NCI-H1436 (cell line): ENCODE measurements at regions not wholly inside any gene's neighbourhood (a gene's known extent, or its start where the extent isn't known, plus 50 kb on each side); places are given as distances from the start of the nearest gene placed in this dataset.
"Not testable (repeated sequence)": the region's sequence is repeated elsewhere in the genome, so short reads cannot be mapped to it uniquely, and the experiment has no call there.

Experiments
- DNase-seq: peaks from one replicate; lab custom pipeline; 2025; lab: John Stamatoyannopoulos, UW

GRCh38 chrX:104513162-104513561 is 52.8 kb upstream of the IL1RAPL2 start:
- DNase-seq: no peak

- no peak for DNase-seq
Observed at GRCh38 chrX:104510801-104511200, 55.2 kb upstream of the IL1RAPL2 start.

DNA sequence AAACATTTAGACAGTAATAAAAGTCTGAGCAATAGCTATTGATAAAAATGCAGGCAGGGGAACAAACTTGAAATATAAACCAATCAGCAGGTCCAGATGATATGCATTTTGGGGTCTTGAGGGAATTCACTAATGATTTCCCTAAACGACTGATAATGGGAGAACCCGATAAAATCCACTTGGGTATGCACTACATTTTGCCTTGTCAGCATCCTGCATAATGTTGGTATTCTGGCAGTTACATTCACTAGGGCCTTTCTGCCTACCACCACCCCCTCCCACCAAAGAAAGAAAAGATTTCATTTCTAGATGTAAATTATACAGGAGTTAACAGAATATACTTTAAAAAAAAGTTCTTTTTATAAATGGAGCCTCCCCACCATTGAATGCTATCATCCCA is 63.5 kb upstream of the IL1RAPL2 start:
- no peak for DNase-seq

DNA sequence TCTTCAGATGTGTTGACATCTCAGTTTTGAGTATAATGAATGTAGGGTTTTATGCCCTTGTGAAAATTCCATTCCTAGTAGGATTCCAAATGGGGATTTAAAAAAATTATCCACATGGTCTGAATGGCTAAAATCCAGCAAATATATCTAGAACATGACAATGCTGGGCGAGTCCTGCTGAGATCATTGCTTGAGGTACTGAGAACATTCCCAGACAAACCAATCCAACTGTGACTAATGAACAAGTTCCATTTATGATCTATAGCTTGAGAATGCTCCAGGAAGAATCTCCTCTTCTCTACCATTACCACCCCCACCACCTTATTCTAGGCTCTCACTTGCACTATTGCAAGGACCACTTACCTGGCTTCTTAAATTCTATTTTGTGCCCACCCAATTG is 77.2 kb upstream of the IL1RAPL2 start:
- no peak for DNase-seq

GRCh38 chrX:104486691-104487090 is 79.3 kb upstream of the IL1RAPL2 start:
- no peak for DNase-seq

DNA sequence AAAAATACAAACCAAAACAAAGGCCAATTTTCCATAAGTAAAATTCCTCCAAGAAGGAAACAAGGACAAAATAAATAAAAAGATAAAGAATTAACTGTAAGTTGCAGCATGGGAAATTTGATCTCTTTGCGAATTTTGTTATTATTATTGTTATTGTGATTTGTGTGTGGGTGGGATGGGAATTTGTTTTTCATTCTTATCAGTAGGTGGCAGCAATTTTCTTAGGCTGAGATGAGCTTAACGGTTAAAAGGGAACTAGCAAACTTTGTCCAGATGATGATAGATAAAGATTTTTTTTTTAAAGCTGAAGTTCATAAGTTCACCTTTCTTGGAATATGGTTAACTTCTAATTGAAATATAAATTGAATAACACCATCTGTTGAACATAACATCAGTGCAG is 83.2 kb upstream of the IL1RAPL2 start:
- no peak for DNase-seq

DNA sequence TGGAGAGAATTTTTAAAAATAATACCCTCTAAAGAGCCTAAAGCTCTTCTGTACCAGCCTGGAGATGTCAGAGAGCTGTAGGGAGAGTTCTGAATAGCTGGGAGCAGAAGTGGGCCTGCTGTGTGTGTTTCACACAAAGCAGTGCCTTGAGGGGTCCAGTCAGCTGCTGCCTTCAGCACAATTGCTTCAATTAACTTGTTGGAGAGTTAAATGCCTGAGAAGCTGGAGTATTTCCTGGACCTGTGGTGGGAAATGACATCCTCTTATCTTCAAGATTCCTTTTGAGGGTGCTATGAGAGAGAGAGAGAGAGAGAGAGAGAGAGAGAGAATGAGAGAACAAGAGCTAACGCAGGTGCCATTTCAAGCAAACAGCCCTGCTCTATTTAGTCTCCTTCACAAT is 96.2 kb upstream of the IL1RAPL2 start:
- no peak for DNase-seq

DNA sequence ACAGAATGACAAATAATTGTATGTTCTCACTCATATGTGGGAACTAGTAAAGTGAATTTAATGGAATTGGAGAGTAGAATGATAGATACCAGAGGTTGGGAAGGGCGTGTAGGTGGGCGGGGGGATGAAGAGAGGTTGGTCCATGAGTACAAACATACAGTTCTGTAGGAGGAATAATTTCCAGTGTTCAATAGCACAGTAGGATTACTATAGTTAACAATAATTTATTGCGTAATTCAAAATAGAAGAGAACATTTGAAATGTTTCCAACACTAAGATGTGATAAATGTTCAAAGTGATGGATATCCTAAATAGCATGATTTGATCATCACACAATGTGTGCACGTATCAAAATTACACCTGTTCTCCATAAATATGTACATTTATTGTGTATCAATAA is 106.2 kb upstream of the IL1RAPL2 start:
- no peak for DNase-seq

GRCh38 chrX:104457130-104457529 is 108.9 kb upstream of the IL1RAPL2 start:
- DNase-seq: not testable (repeated sequence)

GRCh38 chrX:104450316-104450715 is 115.7 kb upstream of the IL1RAPL2 start:
- DNase-seq: no peak

DNA sequence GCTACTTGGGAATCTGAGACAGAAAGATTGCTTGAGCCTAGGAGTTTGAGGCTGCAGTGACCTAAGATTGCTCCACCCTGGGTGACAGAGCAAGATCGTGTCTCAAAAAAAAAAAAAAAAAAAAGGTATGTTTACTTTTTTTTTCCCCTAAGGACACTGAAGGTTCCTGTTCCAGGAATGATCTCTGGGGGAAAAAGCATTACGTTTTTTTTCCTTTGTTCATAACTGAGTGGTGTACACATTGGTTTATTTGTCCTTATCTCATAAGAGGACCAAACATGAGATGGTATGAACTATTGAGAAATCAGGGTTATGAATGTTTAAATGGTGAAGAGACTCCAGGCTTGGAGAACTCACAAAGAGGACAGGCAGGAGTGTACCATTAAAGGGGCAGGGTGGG is 120.4 kb upstream of the IL1RAPL2 start:
- no peak for DNase-seq

- no peak for DNase-seq
Observed at GRCh38 chrX:104435249-104435648, 130.8 kb upstream of the IL1RAPL2 start.

DNA sequence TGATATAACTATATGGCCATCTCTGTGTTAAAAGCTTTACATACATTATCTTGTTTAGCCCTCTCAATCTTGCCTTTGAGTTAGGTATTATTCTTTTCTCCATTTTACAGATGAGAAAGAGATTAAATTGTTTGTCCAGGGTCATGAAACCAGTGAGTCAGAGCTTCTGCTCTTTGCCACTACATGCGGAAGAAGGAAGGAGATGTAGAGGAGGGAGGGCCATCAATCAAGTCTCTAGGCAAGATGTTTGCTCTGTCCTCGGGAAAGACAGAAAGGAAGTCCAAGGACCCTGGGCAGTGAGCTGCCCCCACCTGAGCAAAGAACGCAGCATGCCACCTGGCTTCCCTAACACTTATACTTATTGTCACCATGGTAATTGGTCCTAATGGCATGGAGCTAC is 133.7 kb upstream of the IL1RAPL2 start:
- DNase-seq: no peak

- no peak for DNase-seq
Observed at GRCh38 chrX:104430742-104431119, 135.3 kb upstream of the IL1RAPL2 start.

DNA sequence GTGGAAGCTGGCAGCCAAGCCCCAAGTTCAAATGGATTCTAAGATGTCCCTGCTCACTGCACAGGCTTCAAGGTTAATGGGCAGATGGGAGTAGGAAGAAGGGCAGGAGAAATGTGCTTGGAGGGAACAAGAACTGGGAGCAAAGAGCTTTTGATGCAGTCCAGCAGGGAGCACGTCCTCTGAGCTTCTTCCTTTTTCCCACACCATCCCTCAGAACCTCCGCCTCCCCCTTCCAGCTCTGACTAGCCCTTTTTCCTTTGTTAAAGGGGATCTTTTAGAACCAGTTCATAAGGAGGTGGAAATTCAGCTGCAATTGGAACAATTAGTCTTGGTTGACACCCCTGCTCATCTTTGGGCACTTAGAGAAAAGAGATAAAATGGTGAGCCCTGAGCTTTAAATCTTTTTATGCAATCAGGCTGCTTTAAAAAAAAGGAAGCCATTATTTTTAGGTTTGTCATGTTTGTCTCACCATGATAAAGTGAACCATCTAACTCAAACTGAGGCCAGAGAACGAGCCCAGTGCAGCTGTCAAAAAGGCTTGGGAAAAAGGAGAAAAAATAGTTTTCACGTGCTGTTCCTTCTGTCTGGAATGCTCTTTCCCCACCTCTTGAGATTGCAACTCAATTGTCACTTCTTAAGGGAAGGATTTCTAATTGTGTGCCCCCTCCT is 135.8 kb upstream of the IL1RAPL2 start:
- no peak for DNase-seq

DNA sequence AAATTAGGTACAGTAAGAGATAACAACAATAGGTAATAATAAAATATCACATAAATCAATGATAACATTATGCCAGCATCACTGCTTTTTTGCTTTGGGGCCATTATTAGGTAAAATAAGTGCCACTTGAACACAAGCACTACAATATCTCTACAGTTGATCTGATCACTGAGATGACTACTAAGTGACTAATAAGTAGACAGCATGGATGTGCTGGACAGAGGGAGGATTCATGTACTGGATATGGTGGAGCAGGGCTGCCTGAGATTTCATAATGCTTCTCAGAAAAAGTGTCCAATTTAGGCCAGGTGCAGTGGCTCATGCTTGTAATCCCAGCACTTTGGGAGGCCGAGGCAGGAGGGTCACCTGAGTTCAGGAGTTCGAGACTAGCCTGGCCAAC is 137.8 kb upstream of the IL1RAPL2 start:
- DNase-seq: no peak

GRCh38 chrX:104427693-104428092 is 138.3 kb upstream of the IL1RAPL2 start:
- no peak for DNase-seq

DNA sequence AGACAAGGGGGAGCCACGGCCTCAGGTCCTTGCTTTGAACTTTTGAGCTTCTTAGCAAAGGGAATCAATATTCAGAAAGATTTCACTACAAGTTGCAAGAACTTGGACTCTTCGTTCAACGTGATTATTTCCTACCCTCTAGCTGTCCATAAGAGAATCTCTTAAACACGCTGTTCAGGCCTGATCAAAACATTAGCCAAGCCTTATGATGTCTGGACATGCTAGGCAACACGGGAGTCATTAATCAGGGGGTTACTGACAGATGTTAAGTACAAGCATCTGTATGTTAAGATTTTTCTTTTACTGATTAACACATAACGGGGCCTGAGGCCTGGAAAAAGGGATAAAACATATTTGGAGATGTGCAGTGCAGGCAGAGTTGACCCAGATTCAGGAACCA is 138.9 kb upstream of the IL1RAPL2 start:
- no peak for DNase-seq

DNA sequence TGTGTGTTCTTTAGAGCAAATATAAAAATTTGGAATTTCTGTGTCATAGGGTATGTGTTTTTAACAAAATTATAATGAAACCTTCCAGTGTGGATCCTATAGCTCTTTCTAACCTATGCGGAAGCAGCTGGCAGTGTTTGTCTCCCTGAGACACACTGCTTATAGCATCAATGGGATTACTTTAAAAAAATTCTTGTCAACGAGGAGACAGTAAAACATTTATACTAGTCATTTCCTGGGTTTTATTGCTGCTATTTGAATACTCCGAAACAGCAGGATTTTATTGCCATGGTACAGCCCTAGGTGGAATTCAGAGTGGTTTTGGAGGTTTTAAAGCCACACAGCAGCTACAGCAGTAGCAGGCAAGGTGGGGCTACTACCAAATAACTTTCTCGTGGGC is 145.1 kb upstream of the IL1RAPL2 start:
- DNase-seq: no peak

DNA sequence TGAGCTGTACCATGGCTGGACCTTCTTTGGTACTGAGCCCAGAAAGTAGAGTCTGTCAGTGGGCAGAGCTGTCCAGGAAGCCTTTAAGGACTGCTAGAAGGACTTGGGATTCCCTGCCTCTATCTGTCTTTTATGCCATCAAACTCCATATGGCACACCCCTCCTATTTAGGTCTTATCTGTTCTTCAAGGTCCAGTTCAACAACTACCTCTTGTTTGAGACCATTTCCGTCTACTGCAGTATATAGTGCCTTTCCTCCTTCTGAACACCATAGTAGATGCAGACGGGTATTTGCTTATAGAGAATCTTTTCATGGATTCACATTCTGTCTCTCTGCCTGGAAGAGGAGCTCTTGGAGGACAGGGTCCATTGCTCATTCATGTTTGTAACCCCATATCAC is 146.1 kb upstream of the IL1RAPL2 start:
- no peak for DNase-seq

GRCh38 chrX:104419211-104419610 is 146.8 kb upstream of the IL1RAPL2 start:
- DNase-seq: no peak

- DNase-seq: no peak
Observed at GRCh38 chrX:104411800-104412199, 154.2 kb upstream of the IL1RAPL2 start.

GRCh38 chrX:104400387-104400786 is 145.7 kb upstream of the ESX1 start:
- DNase-seq: no peak

DNA sequence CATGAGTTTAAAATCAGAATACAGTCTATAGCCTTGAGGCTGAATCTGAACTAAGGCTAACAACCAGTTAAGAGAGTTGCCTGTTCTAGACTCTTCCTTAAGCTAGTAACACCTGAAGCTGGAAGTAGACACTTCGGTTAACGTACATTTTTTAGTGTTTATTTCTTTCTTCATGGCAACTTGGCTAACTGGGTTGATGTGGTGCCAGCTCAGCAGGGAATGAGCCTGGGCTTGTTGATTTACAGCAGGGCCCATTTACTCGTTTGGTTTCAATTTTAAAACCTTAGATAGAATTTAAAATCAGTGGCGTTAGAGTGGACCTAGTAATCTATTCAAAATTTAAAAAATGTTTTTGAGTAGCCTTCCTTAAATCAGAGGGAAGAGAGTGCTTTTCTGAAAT is 137.6 kb upstream of the ESX1 start:
- DNase-seq: no peak

GRCh38 chrX:104391906-104392305 is 137.2 kb upstream of the ESX1 start:
- no peak for DNase-seq
